ENCODE measurements at regions not wholly inside any gene's neighbourhood (a gene's known extent, or its start where the extent isn't known, plus 50 kb on each side); places are given as distances from the start of the nearest gene placed in this dataset.

DNA sequence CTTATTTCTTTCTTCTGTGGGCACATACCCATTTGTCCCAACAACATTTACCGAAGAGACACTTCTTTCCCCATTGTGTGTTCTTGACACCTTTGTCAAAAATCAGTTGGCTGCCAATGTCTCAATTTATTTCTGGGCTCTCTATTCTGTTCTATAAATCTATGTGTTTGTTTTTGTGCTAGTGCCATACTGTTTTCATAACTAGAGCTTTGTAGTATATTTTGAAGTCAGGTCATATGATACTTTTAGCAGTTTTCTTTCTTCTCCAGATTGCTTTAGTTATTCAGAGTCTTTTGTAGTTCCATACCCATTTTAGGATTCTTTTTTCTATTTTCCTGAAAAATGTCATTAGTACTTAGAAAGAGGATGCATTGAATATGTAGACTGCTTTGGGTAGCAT, 1276.3 kb downstream of the SLITRK1 start:
- Histone ChIP-seq H3K27me3 (no peaks in the 10 kb centered on the region), H3K36me3 (no peaks in the 10 kb centered on the region), H3K4me1 (no peaks in the 10 kb centered on the region), H3K4me3 (no peak overlapping the region), H3K27ac (no peak overlapping the region), H3K9me3 (peaks cover 0 to 15% of the 10 kb centered on the region in 2 donors)
- DNase-seq (ENCODE audit: low spot score), result no peak
- TF ChIP-seq, protein P1, sequence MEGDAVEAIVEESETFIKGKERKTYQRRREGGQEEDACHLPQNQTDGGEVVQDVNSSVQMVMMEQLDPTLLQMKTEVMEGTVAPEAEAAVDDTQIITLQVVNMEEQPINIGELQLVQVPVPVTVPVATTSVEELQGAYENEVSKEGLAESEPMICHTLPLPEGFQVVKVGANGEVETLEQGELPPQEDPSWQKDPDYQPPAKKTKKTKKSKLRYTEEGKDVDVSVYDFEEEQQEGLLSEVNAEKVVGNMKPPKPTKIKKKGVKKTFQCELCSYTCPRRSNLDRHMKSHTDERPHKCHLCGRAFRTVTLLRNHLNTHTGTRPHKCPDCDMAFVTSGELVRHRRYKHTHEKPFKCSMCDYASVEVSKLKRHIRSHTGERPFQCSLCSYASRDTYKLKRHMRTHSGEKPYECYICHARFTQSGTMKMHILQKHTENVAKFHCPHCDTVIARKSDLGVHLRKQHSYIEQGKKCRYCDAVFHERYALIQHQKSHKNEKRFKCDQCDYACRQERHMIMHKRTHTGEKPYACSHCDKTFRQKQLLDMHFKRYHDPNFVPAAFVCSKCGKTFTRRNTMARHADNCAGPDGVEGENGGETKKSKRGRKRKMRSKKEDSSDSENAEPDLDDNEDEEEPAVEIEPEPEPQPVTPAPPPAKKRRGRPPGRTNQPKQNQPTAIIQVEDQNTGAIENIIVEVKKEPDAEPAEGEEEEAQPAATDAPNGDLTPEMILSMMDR (IDR thresholded peaks at IDR 0.05), result no peak

DNA sequence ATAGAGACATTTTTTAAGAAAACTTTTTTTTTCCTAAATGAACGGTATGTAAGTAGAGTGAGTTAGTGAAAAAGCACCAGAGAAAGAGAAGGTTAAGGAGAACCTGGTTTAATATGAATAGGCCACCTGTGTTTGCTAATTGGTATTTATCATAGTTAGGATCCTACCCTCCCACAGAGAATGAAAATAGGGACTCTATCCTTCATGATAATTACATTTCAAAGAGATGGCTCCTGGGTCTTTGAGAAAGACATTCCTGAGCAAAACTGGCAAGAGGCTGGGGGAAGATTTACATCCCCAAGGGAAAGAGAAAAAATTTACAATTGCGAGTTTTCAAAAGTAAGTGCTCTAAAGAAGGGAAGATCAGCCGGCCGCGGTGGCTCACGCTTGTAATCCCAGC, 1284.5 kb downstream of the SLITRK1 start:
- no peak overlapping the region for H3K27ac ChIP-seq
- TF ChIP-seq, protein P1 (IDR thresholded peaks at IDR 0.05), result no peak
- no peak overlapping the region for H3K4me3 ChIP-seq
- H3K4me1 ChIP-seq, result no peaks in the 10 kb centered on the region
- DNase-seq (ENCODE audit: low spot score), result no peak
- H3K9me3 ChIP-seq, result no peaks in the 10 kb centered on the region
- H3K27me3 ChIP-seq, result no peaks in the 10 kb centered on the region
- H3K36me3 ChIP-seq, result no peaks in the 10 kb centered on the region

DNA sequence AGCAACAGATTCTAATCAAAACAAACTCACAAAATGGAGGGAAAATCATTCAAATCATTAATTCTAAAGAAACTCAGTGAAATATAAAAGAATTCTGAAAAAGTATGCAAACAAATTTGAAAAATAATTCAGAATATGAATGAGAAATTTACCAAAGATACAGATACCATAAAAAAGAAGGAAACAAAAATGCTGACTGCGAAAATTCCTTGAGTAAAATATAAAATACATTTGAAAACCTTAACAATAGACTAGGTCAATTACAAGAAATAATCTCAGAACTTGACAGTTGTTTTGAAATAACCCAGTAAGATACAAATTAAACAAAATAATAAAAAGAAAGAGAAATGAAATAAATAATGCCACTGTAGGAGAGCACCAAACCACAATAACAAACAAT, 1289.0 kb downstream of the SLITRK1 start:
- H3K27me3 ChIP-seq, result no peaks in the 10 kb centered on the region
- DNase-seq (ENCODE audit: low spot score), result no peak
- H3K4me1 ChIP-seq, result no peaks in the 10 kb centered on the region
- TF ChIP-seq, protein P1 (IDR thresholded peaks at IDR 0.05), result no peak
- no peak overlapping the region for H3K27ac ChIP-seq
- no peaks in the 10 kb centered on the region for H3K36me3 ChIP-seq
- H3K4me3 ChIP-seq, result no peak overlapping the region
- H3K9me3 ChIP-seq, result no peaks in the 10 kb centered on the region

DNA sequence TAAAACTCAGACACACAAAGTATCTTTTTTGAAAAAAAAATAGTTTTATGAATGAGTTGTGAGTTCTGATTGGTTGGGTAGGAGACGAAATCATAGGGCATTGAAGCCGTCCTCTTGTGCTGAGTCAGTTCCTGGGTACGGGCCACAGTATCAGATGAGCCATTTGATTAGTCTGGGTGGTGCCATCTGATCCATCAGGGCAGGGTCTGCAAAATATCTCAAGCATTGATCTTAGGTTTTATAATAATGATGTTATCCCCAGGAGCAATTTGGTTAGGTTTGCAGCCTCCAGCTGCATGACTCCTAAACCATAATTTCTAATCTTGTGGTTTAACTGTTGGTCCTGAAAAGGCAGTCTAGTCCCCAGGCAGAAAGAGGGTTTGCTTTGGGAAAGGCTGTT, 1310.6 kb downstream of the SLITRK1 start:
- no peak overlapping the region for H3K4me3 ChIP-seq
- no peaks in the 10 kb centered on the region for H3K27me3 ChIP-seq
- H3K9me3 ChIP-seq, result peaks cover 0 to 4% of the 10 kb centered on the region in 2 donors
- TF ChIP-seq, protein P1 (IDR thresholded peaks at IDR 0.05), result no peak
- DNase-seq (ENCODE audit: low spot score), result no peak
- no peaks in the 10 kb centered on the region for H3K4me1 ChIP-seq
- H3K27ac ChIP-seq, result no peak overlapping the region
- no peaks in the 10 kb centered on the region for H3K36me3 ChIP-seq

DNA sequence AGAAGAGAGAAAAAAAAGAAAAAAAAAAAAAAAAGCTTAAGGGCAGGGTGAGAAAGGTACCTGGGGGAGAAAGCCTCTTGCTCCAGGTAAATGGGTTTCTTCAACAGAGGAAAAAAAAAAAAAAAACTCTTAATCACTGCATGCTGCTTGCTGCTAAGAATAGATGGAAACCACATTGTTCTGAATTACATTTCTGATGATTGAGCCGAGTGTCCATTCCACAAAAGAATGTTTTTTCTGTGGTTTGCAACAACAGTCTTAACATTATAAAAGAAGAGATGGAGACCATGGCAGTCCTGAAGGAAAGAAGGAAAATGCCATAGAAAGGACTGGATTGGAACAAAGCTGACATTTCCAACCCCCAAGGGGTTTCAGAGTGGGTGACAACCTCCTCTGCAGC, 1312.7 kb downstream of the SLITRK1 start:
- Histone ChIP-seq H3K27ac (no peak overlapping the region), H3K4me1 (no peaks in the 10 kb centered on the region), H3K4me3 (no peak overlapping the region), H3K27me3 (no peaks in the 10 kb centered on the region), H3K36me3 (no peaks in the 10 kb centered on the region), H3K9me3 (no peaks in the 10 kb centered on the region)
- TF ChIP-seq, protein P1 (IDR thresholded peaks at IDR 0.05), result no peak
- DNase-seq (ENCODE audit: low spot score), result no peak

DNA sequence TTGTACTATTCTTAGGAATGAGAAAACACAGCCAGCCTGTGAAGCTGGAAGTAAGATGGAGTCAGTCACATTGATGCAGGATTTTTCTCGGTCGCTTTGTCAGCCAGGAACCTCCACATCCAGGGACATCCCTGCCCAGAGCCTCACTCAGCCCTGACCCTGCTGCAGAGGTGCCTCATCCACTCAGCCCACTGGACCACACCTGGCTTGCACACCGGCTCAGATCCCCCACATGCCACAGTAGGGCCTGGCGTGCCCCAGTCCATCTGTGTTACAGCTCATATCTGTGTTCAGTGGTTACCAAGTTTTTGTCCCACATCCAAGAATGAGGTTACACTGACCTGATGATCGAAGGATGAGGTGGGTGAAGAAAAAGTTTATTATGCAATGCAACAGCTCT, 1315.4 kb downstream of the SLITRK1 start:
- Histone ChIP-seq H3K4me1 (no peaks in the 10 kb centered on the region), H3K27ac (no peak overlapping the region), H3K4me3 (no peak overlapping the region), H3K27me3 (no peaks in the 10 kb centered on the region), H3K36me3 (no peaks in the 10 kb centered on the region), H3K9me3 (no peaks in the 10 kb centered on the region)
- TF ChIP-seq, protein P1 (IDR thresholded peaks at IDR 0.05), result no peak
- DNase-seq (ENCODE audit: low spot score), result no peak
